GM10266 (cell line): ENCODE measurements at regions not wholly inside any gene's neighbourhood (a gene's known extent, or its start where the extent isn't known, plus 50 kb on each side); places are given as distances from the start of the nearest gene placed in this dataset.
"Not testable (repeated sequence)": the region's sequence is repeated elsewhere in the genome, so short reads cannot be mapped to it uniquely, and the experiment has no call there.

Experiments
- DNase-seq: peaks from one replicate; pipeline ENCODE4 v3.0.0; 2012; ENCODE audit errors: extremely low spot score
- CTCF ChIP-seq: IDR thresholded peaks from 2 replicates; pipeline ENCODE4 v1.5.1; 2012; ENCODE audit warnings: mild to moderate bottlenecking, low read depth; ENCODE audit not compliant: control insufficient read depth, insufficient read depth; ENCODE audit errors: missing control alignments

GRCh38 chr5:164132358-164132757, 626.9 kb downstream of the MAT2B start:
- no peak for TF ChIP-seq CTCF
- no peak for DNase-seq

- DNase-seq, result no peak
- TF ChIP-seq CTCF, result no peak
Observed at GRCh38 chr5:164137095-164137494, 631.7 kb downstream of the MAT2B start.

GRCh38 chr5:164139423-164139822, 634.0 kb downstream of the MAT2B start:
- no peak for DNase-seq
- TF ChIP-seq CTCF, result no peak

GRCh38 chr5:164145458-164145857, 640.0 kb downstream of the MAT2B start:
- TF ChIP-seq CTCF, result no peak
- DNase-seq, result no peak

GRCh38 chr5:164146223-164146622, 640.8 kb downstream of the MAT2B start:
- DNase-seq, result no peak
- no peak for TF ChIP-seq CTCF

- no peak for DNase-seq
- TF ChIP-seq CTCF, result no peak
Observed at GRCh38 chr5:164148292-164148691, 642.9 kb downstream of the MAT2B start.

- DNase-seq, result not testable (repeated sequence)
Observed at GRCh38 chr5:164152539-164152938, 647.1 kb downstream of the MAT2B start.

- no peak for DNase-seq
Observed at GRCh38 chr5:164153469-164154172, 648.2 kb downstream of the MAT2B start.

More at GRCh38 chr5:164153469-164154172, 648.2 kb downstream of the MAT2B start:
- TF ChIP-seq CTCF, result no peak
